ENCODE measurements at regions not wholly inside any gene's neighbourhood (a gene's known extent, or its start where the extent isn't known, plus 50 kb on each side); places are given as distances from the start of the nearest gene placed in this dataset.

DNA sequence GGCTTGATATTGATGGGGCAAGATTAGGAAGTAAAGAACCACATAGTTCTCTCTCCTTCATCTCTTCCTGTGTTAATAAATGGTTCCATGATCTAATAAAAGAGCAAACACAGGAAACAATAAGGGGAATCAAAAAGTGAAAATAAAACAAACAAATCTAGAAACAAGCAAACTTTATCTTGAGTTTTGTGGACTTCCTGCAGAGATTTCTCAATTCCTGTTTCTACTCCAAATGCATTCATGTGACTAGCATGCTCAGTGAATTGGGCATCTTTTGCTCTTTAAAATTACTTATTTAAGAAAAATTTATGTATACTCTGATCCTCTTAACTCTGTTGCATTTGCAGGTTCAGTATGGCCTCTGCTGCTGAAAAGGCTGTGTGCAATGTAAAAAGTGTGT lies 682.0 kb downstream of the KCTD8 start:
- DNase-seq (ENCODE audit: low read depth), result no peak
- in situ Hi-C loops (cut with HindIII; ENCODE audit: low sequenced_read_pairs), result no loop called here
- TF ChIP-seq, protein P1, sequence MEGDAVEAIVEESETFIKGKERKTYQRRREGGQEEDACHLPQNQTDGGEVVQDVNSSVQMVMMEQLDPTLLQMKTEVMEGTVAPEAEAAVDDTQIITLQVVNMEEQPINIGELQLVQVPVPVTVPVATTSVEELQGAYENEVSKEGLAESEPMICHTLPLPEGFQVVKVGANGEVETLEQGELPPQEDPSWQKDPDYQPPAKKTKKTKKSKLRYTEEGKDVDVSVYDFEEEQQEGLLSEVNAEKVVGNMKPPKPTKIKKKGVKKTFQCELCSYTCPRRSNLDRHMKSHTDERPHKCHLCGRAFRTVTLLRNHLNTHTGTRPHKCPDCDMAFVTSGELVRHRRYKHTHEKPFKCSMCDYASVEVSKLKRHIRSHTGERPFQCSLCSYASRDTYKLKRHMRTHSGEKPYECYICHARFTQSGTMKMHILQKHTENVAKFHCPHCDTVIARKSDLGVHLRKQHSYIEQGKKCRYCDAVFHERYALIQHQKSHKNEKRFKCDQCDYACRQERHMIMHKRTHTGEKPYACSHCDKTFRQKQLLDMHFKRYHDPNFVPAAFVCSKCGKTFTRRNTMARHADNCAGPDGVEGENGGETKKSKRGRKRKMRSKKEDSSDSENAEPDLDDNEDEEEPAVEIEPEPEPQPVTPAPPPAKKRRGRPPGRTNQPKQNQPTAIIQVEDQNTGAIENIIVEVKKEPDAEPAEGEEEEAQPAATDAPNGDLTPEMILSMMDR (IDR thresholded peaks at IDR 0.05; ENCODE audit: low read depth, low read length, missing control alignments), result no peak
- no peak overlapping the region for H3K4me3 ChIP-seq (ENCODE audit: low read depth, low read length)

- TF ChIP-seq, protein P1 (IDR thresholded peaks at IDR 0.05; ENCODE audit: low read depth, low read length, missing control alignments), result no peak
- DNase-seq (ENCODE audit: low read depth), result no peak
- no peak overlapping the region for H3K4me3 ChIP-seq (ENCODE audit: low read depth, low read length)
- in situ Hi-C loops (cut with HindIII; ENCODE audit: low sequenced_read_pairs), result no loop called here
Measured at GRCh38 chr4:43776371-43776770, 672.2 kb downstream of the KCTD8 start.

- no peak overlapping the region for H3K4me3 ChIP-seq (ENCODE audit: low read depth, low read length)
- in situ Hi-C loops (cut with HindIII; ENCODE audit: low sequenced_read_pairs), result no loop called here
- TF ChIP-seq, protein P1 (IDR thresholded peaks at IDR 0.05; ENCODE audit: low read depth, low read length, missing control alignments), result no peak
- no peak for DNase-seq (ENCODE audit: low read depth)
Measured at GRCh38 chr4:43778187-43778915, 670.3 kb downstream of the KCTD8 start.

DNA sequence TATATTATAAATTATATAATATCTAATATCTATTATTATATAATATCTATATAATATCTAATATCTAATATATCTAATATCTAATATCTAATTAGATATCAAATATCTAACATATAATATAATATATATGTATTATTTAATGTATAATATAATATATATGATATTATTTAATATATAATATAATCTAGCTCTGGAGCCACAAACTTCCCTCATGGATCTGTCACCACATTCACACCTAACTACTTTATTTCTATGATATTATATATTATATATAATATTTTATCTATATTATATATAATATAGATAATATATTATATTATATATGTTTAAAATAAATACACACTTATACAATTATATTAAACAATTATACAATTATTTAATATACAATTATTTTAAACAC lies 667.5 kb downstream of the KCTD8 start:
- H3K4me3 ChIP-seq (ENCODE audit: low read depth, low read length), result no peak overlapping the region
- TF ChIP-seq, protein P1 (IDR thresholded peaks at IDR 0.05; ENCODE audit: low read depth, low read length, missing control alignments), result no peak
- in situ Hi-C loops (cut with HindIII; ENCODE audit: low sequenced_read_pairs), result no loop called here
- DNase-seq (ENCODE audit: low read depth), result no peak

- in situ Hi-C loops (cut with HindIII; ENCODE audit: low sequenced_read_pairs), result no loop called here
Measured at GRCh38 chr4:43782391-43782790, 666.2 kb downstream of the KCTD8 start.

GRCh38 chr4:43816116-43816515 lies 632.5 kb downstream of the KCTD8 start:
- TF ChIP-seq, protein P1 (IDR thresholded peaks at IDR 0.05; ENCODE audit: low read depth, low read length, missing control alignments), result no peak
- no peak overlapping the region for H3K4me3 ChIP-seq (ENCODE audit: low read depth, low read length)
- DNase-seq (ENCODE audit: low read depth), result peak; percentile 23
- in situ Hi-C loops (cut with HindIII; ENCODE audit: low sequenced_read_pairs), result no loop called here

More at GRCh38 chr4:43782391-43782790, 666.2 kb downstream of the KCTD8 start:
- TF ChIP-seq, protein P1 (IDR thresholded peaks at IDR 0.05; ENCODE audit: low read depth, low read length, missing control alignments), result no peak
- H3K4me3 ChIP-seq (ENCODE audit: low read depth, low read length), result no peak overlapping the region
- no peak for DNase-seq (ENCODE audit: low read depth)
